Keratinocyte (primary cell): ENCODE measurements at regions not wholly inside any gene's neighbourhood (a gene's known extent, or its start where the extent isn't known, plus 50 kb on each side); places are given as distances from the start of the nearest gene placed in this dataset.

Source experiments
- DNase-seq: peaks from one replicate; pipeline ENCODE4 v3.0.0-alpha.2; 2011; ENCODE audit warnings: low read depth, missing footprints, low spot score
- FAIRE-seq: peaks from 2 replicates; lab custom pipeline; 2011; peaks lifted over from hg19 to GRCh38; lab: Jason Lieb, UNC
- H2AFZ ChIP-seq: 2 replicates; pipeline ENCODE4 v1.6.0; 2012; ENCODE audit warnings: low read length, control low read depth, inconsistent platforms; ENCODE audit not compliant: control insufficient read depth
- H3K27ac ChIP-seq: 2 replicates; pipeline ENCODE4 v1.5.1; 2011; ENCODE audit warnings: low read length; ENCODE audit not compliant: control insufficient read depth, insufficient read depth
- H3K27me3 ChIP-seq: 3 replicates; pipeline ENCODE4 v1.6.0; 2011; ENCODE audit warnings: low read length; ENCODE audit not compliant: control insufficient read depth, insufficient read depth; ENCODE audit errors: extremely low read depth
- H3K36me3 ChIP-seq, 2 experiments: 2 replicates in 1 of 2; 3 replicates in 1 of 2; pipeline ENCODE4 v1.5.1; 2011; ENCODE audit warnings: low read length in 2 of 2, mild to moderate bottlenecking in 1 of 2; ENCODE audit not compliant: control insufficient read depth in 2 of 2, insufficient read depth in 2 of 2; ENCODE audit errors: extremely low read depth in 1 of 2
- H3K4me1 ChIP-seq: 3 replicates; pipeline ENCODE4 v1.5.1; 2011; ENCODE audit warnings: low read length; ENCODE audit not compliant: control insufficient read depth, insufficient read depth; ENCODE audit errors: extremely low read depth
- H3K4me2 ChIP-seq: 3 replicates; pipeline ENCODE4 v1.6.0; 2011; ENCODE audit warnings: low read depth, low read length; ENCODE audit not compliant: control insufficient read depth, insufficient read depth; ENCODE audit errors: extremely low read depth
- H3K4me3 ChIP-seq, 3 experiments: fragments of 200-600 bp in 1 of 3; sonication (generic) in 1 of 3; 2 replicates in 2 of 3; 3 replicates in 1 of 3; pipeline ENCODE4 v1.5.1; 2011 to 2016; ENCODE audit warnings: low read length in 3 of 3, mild to moderate bottlenecking in 3 of 3, control low read depth in 2 of 3, inconsistent platforms in 1 of 3, low read depth in 1 of 3, mixed read lengths in 1 of 3, mixed run types in 1 of 3, moderate library complexity in 1 of 3; ENCODE audit not compliant: control insufficient read depth in 2 of 3, insufficient read depth in 2 of 3; ENCODE audit errors: extremely low read depth in 1 of 3
- H3K79me2 ChIP-seq: 2 replicates; pipeline ENCODE4 v1.6.0; 2012; ENCODE audit warnings: low read length; ENCODE audit not compliant: control insufficient read depth, insufficient read depth
- H3K9ac ChIP-seq: 3 replicates; pipeline ENCODE4 v1.6.0; 2011; ENCODE audit warnings: low read length; ENCODE audit not compliant: control insufficient read depth, insufficient read depth; ENCODE audit errors: extremely low read depth
- H3K9me1 ChIP-seq: 3 replicates; pipeline ENCODE4 v1.6.0; 2011; ENCODE audit warnings: low read length; ENCODE audit not compliant: control insufficient read depth, insufficient read depth; ENCODE audit errors: extremely low read depth
- H3K9me3 ChIP-seq: 2 replicates; pipeline ENCODE4 v1.5.1; 2012; ENCODE audit warnings: low read depth, low read length; ENCODE audit not compliant: control insufficient read depth
- H4K20me1 ChIP-seq: 3 replicates; pipeline ENCODE4 v1.6.0; 2011; ENCODE audit warnings: low read length; ENCODE audit not compliant: control insufficient read depth, insufficient read depth; ENCODE audit errors: extremely low read depth
- CTCF ChIP-seq, 3 experiments: IDR thresholded peaks in 1 of 3; conservative IDR thresholded peaks in 1 of 3; optimal IDR thresholded peaks in 1 of 3; 2 replicates in 2 of 3; 3 replicates in 1 of 3; pipeline versions ENCODE3 to v1.5.1; 2011; ENCODE audit warnings: low read length in 3 of 3, mild to moderate bottlenecking in 3 of 3, moderate library complexity in 2 of 3, control low read depth in 1 of 3, inconsistent platforms in 1 of 3; ENCODE audit not compliant: insufficient read depth in 2 of 3; ENCODE audit errors: extremely low read depth in 1 of 3
- EZH2 ChIP-seq: IDR thresholded peaks from one replicate; pipeline ENCODE4 v1.6.1; 2012; ENCODE audit warnings: inconsistent platforms, mild to moderate bottlenecking, low read length, moderate library complexity
- dilution Hi-C: fragments of 300-500 bp; cut with MboI; formaldehyde crosslinking; loops from one replicate; pipeline ENCODE4 v1.7.0; 2020; ENCODE audit warnings: low sequenced_read_pairs; ENCODE audit not compliant: extremely low pct_ligation_motif_present

GRCh38 chr12:20142956-20143355 lies 225.4 kb upstream of the PDE3A start:
- Histone ChIP-seq H3K9me3 (no peaks in the 10 kb centered on the region), H4K20me1 (no peaks in the 10 kb centered on the region), H3K27me3 (no peaks in the 10 kb centered on the region), H3K4me1 (no peaks in the 10 kb centered on the region), H3K9me1 (no peaks in the 10 kb centered on the region), H3K4me2 (no peak overlapping the region), H3K9ac (no peak overlapping the region), H3K79me2 (no peaks in the 10 kb centered on the region), H2AFZ (no peak overlapping the region), H3K27ac (no peak overlapping the region), H3K4me3 (no peak overlapping the region), H3K36me3 (no peaks in the 10 kb centered on the region)
- DNase-seq, result no peak
- no peak for FAIRE-seq
- TF ChIP-seq CTCF (optimal IDR thresholded peaks at IDR 0.05 in 1 of 3, IDR thresholded peaks at IDR 0.05 in 1 of 3, conservative IDR thresholded peaks at IDR 0.05 in 1 of 3; ENCODE audit: extremely low read depth in 1 of 3, insufficient read depth in 2 of 3, low read length in 3 of 3), result no peak
- TF ChIP-seq EZH2, result no peak
- dilution Hi-C loops, result no loop called here

GRCh38 chr12:20144341-20144740 lies 224.0 kb upstream of the PDE3A start:
- H2AFZ ChIP-seq, result no peak overlapping the region
- H3K9ac ChIP-seq, result no peak overlapping the region
- no peaks in the 10 kb centered on the region for H3K79me2 ChIP-seq
- no peaks in the 10 kb centered on the region for H3K27me3 ChIP-seq
- FAIRE-seq, result no peak
- H3K27ac ChIP-seq, result no peak overlapping the region
- no peak overlapping the region for H3K4me3 ChIP-seq
- dilution Hi-C loops, result no loop called here
- H3K4me2 ChIP-seq, result no peak overlapping the region
- H3K9me1 ChIP-seq, result no peaks in the 10 kb centered on the region
- no peaks in the 10 kb centered on the region for H3K36me3 ChIP-seq
- no peak for TF ChIP-seq CTCF (optimal IDR thresholded peaks at IDR 0.05 in 1 of 3, IDR thresholded peaks at IDR 0.05 in 1 of 3, conservative IDR thresholded peaks at IDR 0.05 in 1 of 3; ENCODE audit: extremely low read depth in 1 of 3, insufficient read depth in 2 of 3, low read length in 3 of 3)
- TF ChIP-seq EZH2, result no peak
- no peaks in the 10 kb centered on the region for H4K20me1 ChIP-seq
- no peak for DNase-seq
- H3K9me3 ChIP-seq, result no peaks in the 10 kb centered on the region
- no peaks in the 10 kb centered on the region for H3K4me1 ChIP-seq
